Vagina (tissue), 2 donors: ENCODE measurements at regions not wholly inside any gene's neighbourhood (a gene's known extent, or its start where the extent isn't known, plus 50 kb on each side); places are given as distances from the start of the nearest gene placed in this dataset.

Source experiments
- CTCF ChIP-seq, 3 experiments: fragments of 450-650 bp in 2 of 3; fragments of 200-600 bp in 1 of 3; sonication (generic) in 1 of 3; IDR thresholded peaks; one replicate each; pipeline ENCODE4 v1.5.1; 2017 to 2019; ENCODE audit warnings: antibody characterized with exemption in 3 of 3, mild to moderate bottlenecking in 2 of 3, moderate library complexity in 2 of 3
- POLR2A ChIP-seq, 2 donors: fragments of 450-650 bp; IDR thresholded peaks; one replicate each; pipeline ENCODE4 v1.6.1; 2017; ENCODE audit warnings: antibody characterized with exemption in 2 of 2, mild to moderate bottlenecking in 2 of 2, moderate library complexity in 2 of 2

- TF ChIP-seq CTCF (IDR thresholded peaks at IDR 0.05) (no peak), POLR2A (IDR thresholded peaks at IDR 0.05) (no peak)
These were observed 509.5 kb downstream of the EIPR1 start for GRCh38 chr2:2868085-2868484.
